ENCODE measurements at regions not wholly inside any gene's neighbourhood (a gene's known extent, or its start where the extent isn't known, plus 50 kb on each side); places are given as distances from the start of the nearest gene placed in this dataset.

DNA sequence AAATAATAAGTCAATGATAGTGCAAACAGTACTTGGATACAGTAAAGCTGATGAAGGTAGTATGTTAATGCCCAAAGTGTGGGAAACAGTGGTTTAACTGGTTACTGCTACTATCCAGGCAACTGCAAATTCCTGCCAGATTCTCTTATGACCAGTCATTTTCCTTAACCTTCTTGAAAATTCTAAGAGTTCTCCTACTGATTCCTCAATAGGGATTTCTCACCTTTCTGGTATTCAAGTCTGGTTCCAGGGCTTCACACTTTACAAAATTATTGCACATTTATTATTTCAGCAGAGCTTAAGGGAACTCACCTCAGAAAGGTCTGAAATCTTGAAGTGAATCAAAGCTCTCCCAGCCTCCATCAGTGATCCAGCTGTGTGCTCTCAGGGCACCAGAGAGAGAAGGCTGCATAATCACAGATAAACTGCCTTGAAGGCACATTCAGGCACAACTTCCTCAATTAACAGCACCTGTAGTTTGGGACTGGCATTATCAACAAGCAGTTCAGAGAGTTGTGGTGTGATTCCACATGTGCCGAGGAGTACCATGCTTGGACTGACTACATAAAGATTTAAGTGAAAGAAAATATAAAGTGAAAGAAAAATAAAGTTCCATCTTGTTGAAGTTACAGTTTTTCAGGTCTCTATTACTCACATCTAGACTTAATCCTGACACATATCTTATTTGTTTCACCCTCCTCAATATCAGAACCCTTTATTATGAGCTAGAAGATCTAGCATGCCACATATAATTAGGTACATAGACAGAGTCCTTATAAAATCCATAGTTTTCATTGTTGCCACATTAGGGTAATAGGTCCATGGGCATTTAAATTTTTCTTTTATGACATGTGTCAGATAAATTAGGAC lies 59.5 kb upstream of the TIPARP start:
- no peak overlapping the region for H3K4me2 ChIP-seq (ENCODE audit: insufficient read depth, insufficient read length, low read length)
- H3K27me3 ChIP-seq (ENCODE audit: insufficient read depth, low read length), result no peaks in the 10 kb centered on the region
- no peak overlapping the region for H3K23ac ChIP-seq (ENCODE audit: insufficient read length, low read depth, low read length)
- no peak overlapping the region for H3K9ac ChIP-seq (ENCODE audit: extremely low read depth, insufficient read length, low read length)
- H4K91ac ChIP-seq (ENCODE audit: insufficient read length, low read depth, low read length), result no peak overlapping the region
- no peak overlapping the region for H2BK5ac ChIP-seq (ENCODE audit: insufficient read length, low read length)
- TF ChIP-seq, protein P1, sequence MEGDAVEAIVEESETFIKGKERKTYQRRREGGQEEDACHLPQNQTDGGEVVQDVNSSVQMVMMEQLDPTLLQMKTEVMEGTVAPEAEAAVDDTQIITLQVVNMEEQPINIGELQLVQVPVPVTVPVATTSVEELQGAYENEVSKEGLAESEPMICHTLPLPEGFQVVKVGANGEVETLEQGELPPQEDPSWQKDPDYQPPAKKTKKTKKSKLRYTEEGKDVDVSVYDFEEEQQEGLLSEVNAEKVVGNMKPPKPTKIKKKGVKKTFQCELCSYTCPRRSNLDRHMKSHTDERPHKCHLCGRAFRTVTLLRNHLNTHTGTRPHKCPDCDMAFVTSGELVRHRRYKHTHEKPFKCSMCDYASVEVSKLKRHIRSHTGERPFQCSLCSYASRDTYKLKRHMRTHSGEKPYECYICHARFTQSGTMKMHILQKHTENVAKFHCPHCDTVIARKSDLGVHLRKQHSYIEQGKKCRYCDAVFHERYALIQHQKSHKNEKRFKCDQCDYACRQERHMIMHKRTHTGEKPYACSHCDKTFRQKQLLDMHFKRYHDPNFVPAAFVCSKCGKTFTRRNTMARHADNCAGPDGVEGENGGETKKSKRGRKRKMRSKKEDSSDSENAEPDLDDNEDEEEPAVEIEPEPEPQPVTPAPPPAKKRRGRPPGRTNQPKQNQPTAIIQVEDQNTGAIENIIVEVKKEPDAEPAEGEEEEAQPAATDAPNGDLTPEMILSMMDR (conservative IDR thresholded peaks at IDR 0.05), result no peak
- H3K4me1 ChIP-seq (ENCODE audit: insufficient read depth, low read length), result no peaks in the 10 kb centered on the region
- Mint-ChIP-seq H3K36me3 (ENCODE audit: insufficient read depth in 1 of 3, low read depth in 3 of 3) (no peaks in the 10 kb centered on the region; a peak in 1 of 7 replicates), H3K27ac (no peak overlapping the region), H3K4me1 (peaks cover 11 to 15% of the 10 kb centered on the region in 2 experiments), H3K4me3 (no peak overlapping the region), H3K9me3 (no peaks in the 10 kb centered on the region; a peak in 1 of 5 replicates), H3K27me3 (ENCODE audit: low read depth) (no peaks in the 10 kb centered on the region)
- H3K56ac ChIP-seq (ENCODE audit: insufficient read length, low read depth, low read length), result no peak overlapping the region
- H3K4ac ChIP-seq (ENCODE audit: low read depth, low read length), result no peak overlapping the region
- no peak overlapping the region for H2BK12ac ChIP-seq (ENCODE audit: insufficient read length, low read depth, low read length)
- H3K79me1 ChIP-seq (ENCODE audit: insufficient read depth, low read depth, low read length, poor library complexity, severe bottlenecking), result no peaks in the 10 kb centered on the region
- DNase-seq, result no peak
- H2BK120ac ChIP-seq (ENCODE audit: low read depth, low read length, poor library complexity, severe bottlenecking), result no peak overlapping the region
- no peak overlapping the region for H4K8ac ChIP-seq (replicated peaks; ENCODE audit: insufficient read length, low read depth, low read length)
- no peaks in the 10 kb centered on the region for H3K79me2 ChIP-seq (ENCODE audit: insufficient read depth, low read length)
- no peak overlapping the region for H3T11ph ChIP-seq (ENCODE audit: low read length)
- no CpG with 5 or more reads among the region's 1 CpG for WGBS (ENCODE audit: extremely low coverage, insufficient read length, low lambda C conversion rate)
- no peaks in the 10 kb centered on the region for H4K20me1 ChIP-seq (ENCODE audit: control insufficient read depth, insufficient read depth, insufficient read length)
- no peak overlapping the region for H2AFZ ChIP-seq (ENCODE audit: low read length)
- H2BK20ac ChIP-seq (ENCODE audit: low read depth, low read length, poor library complexity, severe bottlenecking), result no peak overlapping the region
- no peak overlapping the region for H2AK5ac ChIP-seq (ENCODE audit: insufficient read length, low read length)
- no peaks in the 10 kb centered on the region for H3K9me3 ChIP-seq (ENCODE audit: control insufficient read depth, low read depth, low read length)
- H4K5ac ChIP-seq (ENCODE audit: insufficient read length, low read depth, low read length), result no peak overlapping the region
- H3K18ac ChIP-seq (ENCODE audit: insufficient read length, low read depth, low read length), result no peak overlapping the region
- no peak overlapping the region for H3K27ac ChIP-seq (ENCODE audit: insufficient read length, low read depth, low read length)
- no peak overlapping the region for H3K14ac ChIP-seq (ENCODE audit: insufficient read depth, low read length)
- no peaks in the 10 kb centered on the region for H3K23me2 ChIP-seq (ENCODE audit: insufficient read length, low read depth, low read length, poor library complexity, severe bottlenecking)
- no peak overlapping the region for H2BK15ac ChIP-seq (ENCODE audit: low read depth, low read length)
